Retinal pigment epithelial cell (primary cell): ENCODE measurements at regions not wholly inside any gene's neighbourhood (a gene's known extent, or its start where the extent isn't known, plus 50 kb on each side); places are given as distances from the start of the nearest gene placed in this dataset.

Experiments used
- DNase-seq: peaks from one replicate; pipeline ENCODE4 v3.0.0-alpha.2; 2010; ENCODE audit warnings: low read depth
- H3K4me3 ChIP-seq: 2 replicates; pipeline ENCODE4 v1.5.1; 2011; ENCODE audit warnings: mild to moderate bottlenecking, low read length, control low read depth, moderate library complexity
- TF ChIP-seq, protein P1 (sequence below): conservative IDR thresholded peaks from 2 replicates; pipeline ENCODE4 v1.5.1; 2011; ENCODE audit warnings: low read depth, low read length, control low read depth, inconsistent platforms

DNA sequence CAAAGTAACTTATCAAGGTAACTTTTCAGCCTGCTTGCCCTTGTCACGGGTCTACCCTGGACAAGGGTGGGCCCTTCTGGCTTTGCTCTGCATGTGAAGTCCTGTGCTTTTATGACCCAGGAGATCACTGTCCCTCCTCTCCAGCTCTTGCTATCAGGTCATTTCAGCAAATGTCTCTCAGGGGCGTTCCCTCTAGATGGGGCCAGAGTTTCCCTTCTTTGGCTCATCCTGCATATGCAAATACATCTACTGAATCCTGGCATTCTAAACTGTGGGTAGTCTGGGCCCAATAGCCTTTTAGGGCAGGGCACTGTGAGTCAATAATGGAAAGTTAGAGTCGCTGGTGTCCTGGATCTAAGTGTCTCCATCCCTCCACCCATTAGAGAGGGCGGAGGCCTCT is 366.9 kb upstream of the USP24 start:
- TF ChIP-seq, protein P1, sequence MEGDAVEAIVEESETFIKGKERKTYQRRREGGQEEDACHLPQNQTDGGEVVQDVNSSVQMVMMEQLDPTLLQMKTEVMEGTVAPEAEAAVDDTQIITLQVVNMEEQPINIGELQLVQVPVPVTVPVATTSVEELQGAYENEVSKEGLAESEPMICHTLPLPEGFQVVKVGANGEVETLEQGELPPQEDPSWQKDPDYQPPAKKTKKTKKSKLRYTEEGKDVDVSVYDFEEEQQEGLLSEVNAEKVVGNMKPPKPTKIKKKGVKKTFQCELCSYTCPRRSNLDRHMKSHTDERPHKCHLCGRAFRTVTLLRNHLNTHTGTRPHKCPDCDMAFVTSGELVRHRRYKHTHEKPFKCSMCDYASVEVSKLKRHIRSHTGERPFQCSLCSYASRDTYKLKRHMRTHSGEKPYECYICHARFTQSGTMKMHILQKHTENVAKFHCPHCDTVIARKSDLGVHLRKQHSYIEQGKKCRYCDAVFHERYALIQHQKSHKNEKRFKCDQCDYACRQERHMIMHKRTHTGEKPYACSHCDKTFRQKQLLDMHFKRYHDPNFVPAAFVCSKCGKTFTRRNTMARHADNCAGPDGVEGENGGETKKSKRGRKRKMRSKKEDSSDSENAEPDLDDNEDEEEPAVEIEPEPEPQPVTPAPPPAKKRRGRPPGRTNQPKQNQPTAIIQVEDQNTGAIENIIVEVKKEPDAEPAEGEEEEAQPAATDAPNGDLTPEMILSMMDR: no peak
- H3K4me3 ChIP-seq: no peak overlapping the region
- DNase-seq: no peak

DNA sequence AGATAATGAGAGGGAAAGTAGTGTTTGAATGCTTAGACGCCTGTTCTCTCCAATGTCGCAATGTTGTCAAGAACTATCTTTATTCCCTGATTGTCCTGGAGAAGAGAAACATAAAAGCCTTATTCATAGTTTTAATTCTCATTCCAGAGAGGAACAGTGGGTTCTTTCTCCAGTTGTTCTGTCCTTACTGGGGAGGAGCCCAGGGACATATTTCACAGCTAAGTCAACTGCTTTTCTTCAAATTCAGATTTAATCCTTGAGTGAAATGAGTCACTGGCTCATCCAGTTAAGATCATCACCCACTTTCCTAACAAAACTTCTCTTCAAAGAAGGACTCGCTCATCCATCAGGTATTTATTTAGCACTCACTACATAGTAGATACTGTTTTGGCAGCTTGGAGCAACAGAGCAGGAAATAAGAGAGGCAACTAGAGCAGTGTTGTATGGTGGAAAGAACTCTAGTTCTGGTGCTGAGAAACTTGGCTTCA is 365.7 kb upstream of the USP24 start:
- no peak overlapping the region for H3K4me3 ChIP-seq
- TF ChIP-seq, protein P1: no peak
- peak; percentile 25 for DNase-seq

DNA sequence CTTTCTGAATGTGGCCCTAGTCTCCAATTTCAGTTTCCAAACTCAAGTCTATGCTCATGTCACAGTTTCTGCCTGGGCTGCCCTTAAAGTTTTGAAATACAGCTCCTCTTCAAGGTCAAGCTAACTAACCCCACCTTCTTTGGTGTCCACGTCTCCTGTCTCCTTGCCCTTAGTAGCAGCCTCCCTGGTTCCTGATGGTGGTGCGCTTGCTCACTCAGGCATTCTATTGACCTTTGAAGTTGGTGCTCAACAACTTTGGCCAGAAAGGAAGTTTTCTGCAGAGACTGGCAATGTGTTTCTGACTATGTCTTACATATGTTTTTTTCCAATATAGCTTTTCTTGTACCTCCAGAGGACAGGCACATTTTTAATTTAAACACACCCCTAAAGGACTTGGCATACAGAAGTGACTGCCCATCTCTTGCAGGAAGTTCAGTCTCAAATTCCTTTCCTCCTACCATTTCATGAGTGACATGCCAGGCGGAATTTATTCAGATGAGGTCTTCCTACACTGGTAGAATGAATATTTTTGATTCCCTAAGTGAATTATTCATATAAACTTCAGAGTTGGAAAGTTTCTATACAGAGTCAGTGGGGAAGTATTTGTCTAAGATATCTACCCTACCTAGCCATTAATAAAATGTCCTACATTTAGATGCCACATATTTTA is 364.3 kb upstream of the USP24 start:
- DNase-seq: no peak
- TF ChIP-seq, protein P1: no peak

DNA sequence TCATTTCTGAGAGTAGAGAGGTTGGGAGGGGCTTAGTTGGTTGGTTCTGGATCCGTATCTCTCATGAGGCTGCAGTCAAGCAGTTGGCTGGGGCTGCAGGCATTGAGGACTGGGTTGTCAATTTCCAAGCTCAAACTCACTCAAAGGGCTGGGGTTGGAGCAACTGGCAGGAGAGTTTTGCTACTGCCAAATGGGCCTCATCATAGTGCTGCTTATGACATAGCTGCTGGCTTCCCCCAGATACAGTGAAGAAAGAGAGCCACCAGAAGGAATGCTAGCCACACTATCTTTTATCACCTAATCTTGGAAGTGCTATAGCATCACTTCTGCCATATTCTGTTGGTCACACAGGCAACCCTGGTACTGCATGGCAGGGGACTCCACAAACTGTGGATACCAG is 363.5 kb upstream of the USP24 start:
- TF ChIP-seq, protein P1: no peak
- no peak overlapping the region for H3K4me3 ChIP-seq
- no peak for DNase-seq

More for the DNA sequence above, 364.3 kb upstream of the USP24 start:
- H3K4me3 ChIP-seq: no peak overlapping the region

DNA sequence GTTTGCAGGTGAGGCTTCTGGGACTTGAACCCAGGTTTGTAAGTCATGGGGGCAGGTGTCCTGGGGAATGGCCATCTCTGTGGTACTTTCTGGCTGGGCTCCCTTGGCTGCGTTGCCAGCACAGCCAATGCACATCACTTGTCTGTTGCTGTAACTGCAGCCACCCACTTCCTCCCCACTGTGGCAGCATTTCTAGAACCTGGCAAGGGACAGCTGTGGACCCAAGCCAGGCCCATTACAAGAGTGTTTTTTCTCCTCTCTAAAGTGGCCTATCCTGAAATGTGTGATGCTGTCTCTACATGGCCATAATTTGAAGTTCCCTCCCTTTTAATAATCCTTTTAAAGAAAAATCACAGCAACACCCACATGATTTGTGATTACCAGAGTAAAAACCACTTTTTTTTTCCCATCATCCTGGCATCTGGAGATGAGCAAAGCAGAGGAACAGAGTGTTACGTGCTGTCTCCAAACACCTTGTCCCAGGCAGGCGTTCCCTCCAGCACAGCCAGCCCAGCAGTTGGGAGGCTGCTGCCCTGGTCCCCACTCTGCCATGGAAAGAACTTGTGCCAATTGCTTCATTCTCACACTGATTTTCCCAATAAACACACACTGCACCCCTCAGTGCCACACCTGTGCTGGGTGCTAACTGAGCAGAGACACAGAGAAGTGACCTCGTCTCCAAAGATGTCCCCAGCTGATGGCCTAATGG is 360.6 kb upstream of the USP24 start:
- TF ChIP-seq, protein P1: no peak
- DNase-seq: no peak

DNA sequence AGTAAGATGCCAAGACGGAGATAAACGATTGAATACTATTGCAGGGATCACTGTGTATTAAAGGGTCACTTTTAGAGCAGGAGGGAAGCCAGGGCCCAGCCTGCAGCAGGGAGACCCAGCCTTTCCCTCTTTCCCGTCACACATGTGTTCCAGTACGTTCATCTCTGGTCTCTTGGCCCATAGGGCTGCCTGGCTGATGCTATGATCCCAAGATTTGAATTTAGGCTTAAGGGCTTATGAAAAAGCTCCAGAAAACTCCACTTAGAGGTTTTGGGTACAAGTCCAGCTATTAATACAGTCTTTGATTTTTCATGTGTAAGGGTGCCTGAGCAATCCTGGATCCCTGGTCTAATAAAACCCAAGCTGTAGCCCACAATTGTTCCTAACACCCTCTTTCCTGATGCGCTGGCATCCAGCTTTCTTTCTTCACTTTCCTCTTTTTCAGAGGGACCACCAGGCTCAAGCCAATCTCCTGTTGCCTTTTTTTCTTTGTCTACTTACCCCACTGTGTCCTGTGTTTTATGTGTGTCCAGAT is 359.6 kb upstream of the USP24 start:
- TF ChIP-seq, protein P1: no peak
- no peak for DNase-seq
- H3K4me3 ChIP-seq: no peak overlapping the region

More for the DNA sequence above, 360.6 kb upstream of the USP24 start:
- H3K4me3 ChIP-seq: no peak overlapping the region
